ENCODE measurements at regions not wholly inside any gene's neighbourhood (a gene's known extent, or its start where the extent isn't known, plus 50 kb on each side); places are given as distances from the start of the nearest gene placed in this dataset.
"Not testable (repeated sequence)": the region's sequence is repeated elsewhere in the genome, so short reads cannot be mapped to it uniquely, and the experiment has no call there.

DNA sequence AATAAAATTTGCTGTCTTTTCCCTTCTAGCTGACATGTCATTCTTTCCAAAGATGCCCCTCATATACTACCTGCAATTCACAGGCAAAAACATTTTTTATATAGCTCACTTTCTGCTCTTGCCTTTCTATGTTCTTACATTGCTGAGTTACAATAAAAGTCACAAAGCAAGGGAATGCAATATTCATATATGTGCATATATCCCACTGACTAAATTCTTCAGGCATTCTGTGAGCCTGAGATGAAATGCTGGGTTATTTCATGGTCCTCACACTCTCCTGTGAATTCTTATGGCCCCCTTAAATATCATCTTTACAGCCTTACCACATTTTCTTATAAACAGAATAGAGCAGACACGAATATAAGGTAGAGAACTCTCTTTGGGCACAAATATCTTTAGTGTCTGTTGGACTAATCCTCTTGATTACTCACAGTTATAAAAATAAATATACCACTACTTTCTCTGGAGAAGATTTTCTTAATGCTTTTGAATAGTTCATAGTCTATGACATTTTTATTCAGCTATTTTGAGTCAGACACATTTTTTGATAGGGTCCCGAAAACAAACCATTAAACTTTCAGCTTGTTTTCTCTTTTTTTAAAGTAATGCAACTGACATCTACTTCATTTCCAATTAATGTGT is 84.1 kb upstream of the H2AZ1 start:
- no peak for DNase-seq (ENCODE audit: low read depth, low spot score)

DNA sequence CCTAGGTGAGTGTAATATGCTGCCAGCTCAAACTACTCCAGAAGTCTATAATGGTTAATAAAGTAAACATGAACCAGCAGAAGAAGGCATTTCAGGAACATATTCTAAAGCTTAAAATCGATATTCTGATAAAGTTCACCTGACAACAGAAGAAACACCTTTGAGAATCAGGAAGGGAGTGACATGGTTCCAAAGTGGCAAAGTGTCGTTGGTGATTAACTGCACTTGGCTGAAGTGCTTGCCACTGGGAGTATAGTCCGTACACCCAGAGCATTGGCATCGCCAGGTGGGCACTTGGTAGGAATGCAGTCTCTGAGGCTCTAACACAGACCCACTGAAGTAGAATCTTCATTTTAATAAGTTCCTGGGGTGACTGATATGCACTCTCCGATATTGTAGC is 76.0 kb upstream of the H2AZ1 start:
- DNase-seq (ENCODE audit: low read depth, low spot score), result no peak

DNA sequence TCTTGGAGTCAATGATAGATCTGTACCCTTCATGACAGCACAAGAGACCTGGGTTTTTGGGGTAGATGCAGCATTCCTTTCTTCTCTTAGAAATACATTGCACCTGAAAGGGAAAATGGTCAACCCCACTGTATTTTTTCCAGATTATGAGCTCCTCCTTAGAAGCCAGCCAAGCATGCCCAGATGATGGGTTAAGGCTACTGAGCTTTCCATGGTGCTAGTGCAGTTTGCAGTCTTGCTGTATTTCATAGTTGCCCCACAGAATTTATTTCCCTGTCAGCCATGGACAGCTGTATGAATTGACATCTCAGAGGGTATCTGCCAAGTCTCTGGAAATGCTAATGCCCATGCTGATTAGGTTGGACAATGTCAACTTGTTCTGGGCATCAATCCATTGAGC is 73.7 kb upstream of the H2AZ1 start:
- DNase-seq (ENCODE audit: low read depth, low spot score), result no peak

DNA sequence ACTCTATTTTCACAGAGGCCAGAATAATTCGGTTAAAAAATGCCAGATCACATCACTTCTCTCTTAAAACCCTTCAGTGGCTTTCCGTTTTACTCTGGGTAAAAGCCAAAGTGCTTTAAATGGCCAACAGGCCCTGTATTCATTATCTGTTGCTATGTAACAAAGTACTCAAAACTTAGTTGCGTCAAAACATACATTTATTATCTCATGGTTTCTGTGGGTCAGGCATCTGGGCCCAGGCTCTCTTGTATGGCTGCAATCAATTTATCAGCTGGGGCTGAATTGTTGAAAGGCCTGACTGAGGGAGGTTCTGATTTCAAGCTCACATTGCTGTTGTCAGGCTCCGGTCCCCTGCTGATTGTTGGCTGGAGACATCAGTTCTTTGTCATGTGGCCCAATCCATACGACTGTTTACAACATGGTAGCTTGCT is 72.7 kb upstream of the H2AZ1 start:
- no peak for DNase-seq (ENCODE audit: low read depth, low spot score)

DNA sequence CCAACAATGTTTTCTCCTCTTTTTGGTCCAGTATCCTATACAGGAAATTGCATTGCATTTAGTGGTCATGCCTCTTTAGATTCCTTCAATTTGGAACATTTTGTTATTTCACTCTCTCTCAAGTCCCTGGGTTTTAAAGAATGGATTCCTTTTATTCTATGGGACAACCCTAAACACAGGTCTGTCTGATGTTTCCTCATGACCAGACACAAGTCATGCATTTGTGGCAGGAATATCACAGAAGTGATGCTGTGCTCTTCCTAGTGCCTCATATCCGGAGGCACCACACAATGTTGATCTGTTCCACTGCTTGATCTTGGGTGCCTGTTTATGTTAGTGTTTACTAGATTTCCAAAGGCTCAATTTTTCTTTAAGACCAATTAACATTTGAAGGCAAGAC is 69.7 kb upstream of the H2AZ1 start:
- DNase-seq (ENCODE audit: low read depth, low spot score), result no peak

DNA sequence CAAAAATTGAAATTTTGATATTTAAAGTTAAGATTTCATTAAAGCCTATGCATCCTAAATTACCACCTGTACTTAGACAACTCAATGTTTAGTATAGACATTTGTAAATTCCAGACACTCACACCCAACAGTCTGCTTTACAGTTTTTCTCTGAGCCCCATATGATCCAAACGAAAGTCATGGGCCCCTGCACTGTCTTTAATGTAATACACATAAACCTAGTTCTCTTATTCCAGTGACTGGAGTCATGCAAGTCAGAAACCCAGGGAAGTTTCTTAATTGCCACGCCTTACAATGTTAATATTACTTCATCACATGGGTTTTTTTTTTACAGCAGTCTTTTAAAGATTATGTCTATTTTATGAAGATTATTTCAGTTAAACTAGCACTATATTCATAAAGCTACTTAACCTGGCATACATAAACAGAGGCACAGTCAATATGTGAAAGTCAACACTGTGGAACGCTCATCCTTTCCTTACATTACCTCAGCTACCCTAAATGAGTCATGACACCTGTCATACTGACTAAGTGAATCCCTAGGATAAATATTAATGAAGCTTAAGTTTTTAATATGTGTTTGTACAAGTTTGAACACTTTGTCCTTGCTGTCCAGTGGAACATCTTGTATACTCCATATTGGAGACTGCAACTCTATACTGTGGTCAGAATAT is 67.7 kb upstream of the H2AZ1 start:
- no peak for DNase-seq (ENCODE audit: low read depth, low spot score)

DNA sequence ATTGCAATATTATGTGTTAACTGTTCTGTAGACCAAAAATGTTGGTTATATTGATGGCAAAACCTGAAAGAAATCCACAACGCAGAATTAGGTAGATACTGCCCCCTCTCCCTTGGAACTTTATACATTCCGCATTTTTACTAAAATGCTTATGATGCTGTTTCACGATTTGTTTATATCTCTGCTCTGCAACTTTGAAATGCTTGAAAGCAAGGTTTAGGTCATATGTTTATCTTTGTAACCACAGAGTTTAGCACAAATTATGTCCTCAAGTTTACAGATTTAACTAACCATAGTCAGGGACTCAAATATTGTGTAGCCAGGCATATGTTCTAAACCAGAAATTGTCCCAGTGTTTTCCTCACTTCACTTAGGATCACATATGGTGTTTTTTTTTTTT is 66.1 kb upstream of the H2AZ1 start:
- DNase-seq (ENCODE audit: low read depth, low spot score), result no peak

DNA sequence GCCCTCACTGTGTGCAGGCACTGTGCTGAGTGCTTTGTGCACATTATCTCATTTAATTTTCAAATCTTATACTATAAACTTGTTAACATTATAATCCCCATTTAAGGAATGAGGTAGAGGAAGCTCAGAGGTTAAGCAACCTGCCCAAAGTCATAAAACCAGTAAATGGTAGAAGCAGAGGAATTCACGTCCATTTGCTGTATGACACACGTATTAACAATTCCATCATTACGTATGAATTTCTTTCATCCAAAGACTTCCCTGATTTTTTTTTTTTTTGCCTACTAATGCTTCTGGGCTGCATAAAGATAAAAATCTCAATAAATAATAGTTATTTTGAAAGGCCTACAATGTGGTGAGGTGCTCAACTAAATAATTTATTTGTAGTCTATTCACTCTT is 64.5 kb upstream of the H2AZ1 start:
- no peak for DNase-seq (ENCODE audit: low read depth, low spot score)

DNA sequence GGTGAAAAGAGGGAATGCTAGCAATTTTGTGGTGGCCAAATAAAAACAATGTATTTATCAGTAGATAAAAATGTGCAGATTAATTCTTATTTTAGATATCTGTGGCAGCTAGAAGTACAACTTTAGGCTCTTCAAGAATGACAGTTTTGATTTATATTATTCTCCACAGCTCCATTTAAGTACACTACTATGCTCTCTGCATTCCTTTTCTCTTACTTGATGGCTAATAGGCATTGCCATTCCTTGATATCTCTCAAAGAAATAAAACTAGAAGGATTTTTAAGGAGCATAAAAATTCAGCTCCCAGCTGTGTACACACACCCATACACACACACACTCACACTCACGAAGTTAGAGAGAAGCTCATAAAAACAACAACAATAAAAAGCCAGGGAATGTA is 59.4 kb upstream of the H2AZ1 start:
- no peak for DNase-seq (ENCODE audit: low read depth, low spot score)

DNA sequence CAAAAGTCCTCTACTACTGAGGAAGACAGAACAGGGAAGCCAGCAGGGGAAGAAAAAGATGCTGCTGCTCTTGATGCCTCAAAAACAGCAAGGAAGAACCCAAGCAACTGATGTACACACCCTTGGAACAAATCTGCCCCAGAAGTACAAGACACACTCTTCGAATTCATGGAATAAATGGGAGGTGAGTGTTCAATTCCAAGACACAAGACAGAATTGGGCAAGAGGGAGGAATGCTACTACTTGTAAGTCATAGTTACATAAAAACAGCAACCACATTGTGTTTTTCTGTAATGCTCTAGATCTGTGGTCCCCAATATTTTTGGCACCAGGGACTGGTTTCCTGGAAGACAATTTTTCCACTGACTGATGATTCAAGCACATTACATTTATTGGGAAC is 58.0 kb upstream of the H2AZ1 start:
- DNase-seq (ENCODE audit: low read depth, low spot score), result no peak

DNA sequence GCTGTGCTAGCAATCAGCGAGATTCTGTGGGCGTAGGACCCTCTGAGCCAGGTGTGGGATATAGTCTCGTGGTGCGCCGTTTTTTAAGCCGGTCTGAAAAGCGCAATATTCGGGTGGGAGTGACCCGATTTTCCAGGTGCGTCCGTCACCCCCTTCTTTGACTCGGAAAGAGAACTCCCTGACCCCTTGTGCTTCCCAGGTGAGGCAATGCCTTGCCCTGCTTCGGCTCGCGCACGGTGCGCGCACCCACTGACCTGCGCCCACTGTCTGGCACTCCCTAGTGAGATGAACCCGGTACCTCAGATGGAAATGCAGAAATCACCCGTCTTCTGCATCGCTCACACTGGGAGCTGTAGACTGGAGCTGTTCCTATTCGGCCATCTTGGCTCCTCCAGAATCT is 56.1 kb upstream of the H2AZ1 start:
- not testable (repeated sequence) for DNase-seq (ENCODE audit: low read depth, low spot score)
